CD4-positive, alpha-beta T cell treated with Interferon gamma for 1 hour (primary cell): ENCODE measurements at regions not wholly inside any gene's neighbourhood (a gene's known extent, or its start where the extent isn't known, plus 50 kb on each side); places are given as distances from the start of the nearest gene placed in this dataset.

Source experiments
- DNase-seq: peaks from one replicate; pipeline ENCODE4 v3.0.0-alpha.2; 2020

DNA sequence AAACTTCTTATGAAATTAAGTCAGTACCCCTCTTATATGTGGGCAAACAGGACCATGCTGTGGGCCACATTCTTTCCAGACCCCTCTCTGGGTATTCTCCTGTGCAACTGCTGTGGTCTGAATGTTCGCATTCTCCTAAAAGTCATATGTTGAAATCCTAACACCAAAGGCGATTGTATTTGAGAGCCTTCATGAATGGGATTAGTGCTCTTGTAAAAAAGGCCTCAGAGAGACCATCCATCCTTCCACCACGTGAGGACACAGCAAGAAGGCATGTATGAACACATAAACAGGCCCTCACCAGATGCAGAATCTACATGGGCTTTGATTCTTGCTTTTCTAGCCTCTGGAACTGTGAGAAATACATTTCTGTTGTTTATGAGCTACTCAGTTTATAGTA, 68.0 kb upstream of the NAALADL2 start:
- no peak for DNase-seq

DNA sequence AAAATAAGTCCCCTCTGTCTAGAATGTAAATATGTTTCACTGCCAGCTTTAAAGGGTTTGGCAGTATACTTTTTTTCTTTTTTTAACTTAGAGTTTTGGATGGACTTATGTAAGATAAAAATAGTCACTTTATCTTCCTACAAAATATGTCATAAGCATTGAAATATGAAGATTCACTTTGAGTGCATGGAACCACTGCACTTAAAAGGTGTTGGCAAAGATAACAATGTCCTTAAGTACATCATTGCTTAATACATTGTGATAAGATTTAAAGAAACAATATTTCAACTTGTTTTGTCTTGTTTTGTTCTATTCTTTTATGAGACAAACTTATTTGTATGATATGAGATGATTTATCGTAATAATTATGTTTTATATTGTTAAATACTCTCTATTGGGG, 66.3 kb upstream of the NAALADL2 start:
- no peak for DNase-seq
